ENCODE measurements at regions not wholly inside any gene's neighbourhood (a gene's known extent, or its start where the extent isn't known, plus 50 kb on each side); places are given as distances from the start of the nearest gene placed in this dataset.

- no peak for TF ChIP-seq CTCF (IDR thresholded peaks at IDR 0.05; ENCODE audit: insufficient read depth, low read depth, low read length)
- no peak for TF ChIP-seq EZH2 (IDR thresholded peaks at IDR 0.05; ENCODE audit: insufficient read depth, low read length)
These were observed 100.8 kb upstream of the TARDBP start for GRCh38 chr1:10911490-10912166.

GRCh38 chr1:10912441-10912840 is 100.0 kb upstream of the TARDBP start:
- peaks cover 46% of the 10 kb centered on the region for H3K27me3 Mint-ChIP-seq (ENCODE audit: low read depth, unreplicated experiment)
- FAIRE-seq = no peak
- H3K4me2 ChIP-seq (ENCODE audit: low read length) = no peak overlapping the region
- H3K4me1 ChIP-seq (ENCODE audit: insufficient read depth, low read length) = no peaks in the 10 kb centered on the region
- no peaks in the 10 kb centered on the region for H4K20me1 ChIP-seq (ENCODE audit: insufficient read depth, low read length)
- H3K4me3 ChIP-seq (ENCODE audit: insufficient read depth, low read depth, low read length) = no peak overlapping the region
- no peaks in the 10 kb centered on the region for H3K36me3 ChIP-seq (ENCODE audit: insufficient read depth, low read length)
- H3K9me3 Mint-ChIP-seq (ENCODE audit: unreplicated experiment) = peaks cover 4% of the 10 kb centered on the region
- H3K4me3 Mint-ChIP-seq (ENCODE audit: unreplicated experiment) = no peak overlapping the region
- TF ChIP-seq EZH2 (IDR thresholded peaks at IDR 0.05; ENCODE audit: insufficient read depth, low read length) = no peak
- TF ChIP-seq CTCF (IDR thresholded peaks at IDR 0.05; ENCODE audit: insufficient read depth, low read depth, low read length) = no peak
- peaks cover 3% of the 10 kb centered on the region for H3K4me1 Mint-ChIP-seq (ENCODE audit: low read depth, unreplicated experiment)
- no peak for DNase-seq (ENCODE audit: low read depth)
- no peak overlapping the region for H3K9ac ChIP-seq (ENCODE audit: low read length)
- H3K79me2 ChIP-seq (ENCODE audit: insufficient read depth, low read length) = no peaks in the 10 kb centered on the region
- H2AFZ ChIP-seq (ENCODE audit: low read depth, low read length) = no peak overlapping the region
- no peak overlapping the region for H3K27ac Mint-ChIP-seq (ENCODE audit: unreplicated experiment)
- peaks cover 8% of the 10 kb centered on the region for H3K27me3 ChIP-seq (ENCODE audit: insufficient read depth, low read length)
- H3K27ac ChIP-seq (ENCODE audit: low read depth, low read length) = no peak overlapping the region
- no peaks in the 10 kb centered on the region for H3K9me3 ChIP-seq (ENCODE audit: insufficient read depth, low read depth, low read length)
- H3K36me3 Mint-ChIP-seq (ENCODE audit: low read depth, unreplicated experiment) = no peaks in the 10 kb centered on the region

More at GRCh38 chr1:10911490-10912166, 100.8 kb upstream of the TARDBP start:
- Histone ChIP-seq H3K9ac (ENCODE audit: low read length) (no peak overlapping the region), H3K27me3 (ENCODE audit: insufficient read depth, low read length) (peaks cover 3% of the 10 kb centered on the region), H4K20me1 (ENCODE audit: insufficient read depth, low read length) (no peaks in the 10 kb centered on the region), H3K9me3 (ENCODE audit: insufficient read depth, low read depth, low read length) (no peaks in the 10 kb centered on the region), H3K79me2 (ENCODE audit: insufficient read depth, low read length) (no peaks in the 10 kb centered on the region), H3K36me3 (ENCODE audit: insufficient read depth, low read length) (no peaks in the 10 kb centered on the region), H3K4me1 (ENCODE audit: insufficient read depth, low read length) (no peaks in the 10 kb centered on the region), H2AFZ (ENCODE audit: low read depth, low read length) (no peak overlapping the region), H3K4me2 (ENCODE audit: low read length) (no peak overlapping the region), H3K27ac (ENCODE audit: low read depth, low read length) (no peak overlapping the region), H3K4me3 (ENCODE audit: insufficient read depth, low read depth, low read length) (no peak overlapping the region)
- Mint-ChIP-seq H3K36me3 (ENCODE audit: low read depth, unreplicated experiment) (no peaks in the 10 kb centered on the region), H3K4me3 (ENCODE audit: unreplicated experiment) (no peak overlapping the region), H3K27ac (ENCODE audit: unreplicated experiment) (no peak overlapping the region), H3K9me3 (ENCODE audit: unreplicated experiment) (peaks cover 4% of the 10 kb centered on the region), H3K4me1 (ENCODE audit: low read depth, unreplicated experiment) (peaks cover 3% of the 10 kb centered on the region), H3K27me3 (ENCODE audit: low read depth, unreplicated experiment) (peaks cover 44% of the 10 kb centered on the region)
- FAIRE-seq = no peak
- DNase-seq (ENCODE audit: low read depth) = no peak

GRCh38 chr1:10914056-10914455 is 98.4 kb upstream of the TARDBP start:
- H3K36me3 Mint-ChIP-seq (ENCODE audit: low read depth, unreplicated experiment) = no peaks in the 10 kb centered on the region
- H3K4me2 ChIP-seq (ENCODE audit: low read length) = no peak overlapping the region
- no peak for FAIRE-seq
- H3K27ac ChIP-seq (ENCODE audit: low read depth, low read length) = no peak overlapping the region
- no peak for TF ChIP-seq CTCF (IDR thresholded peaks at IDR 0.05; ENCODE audit: insufficient read depth, low read depth, low read length)
- TF ChIP-seq EZH2 (IDR thresholded peaks at IDR 0.05; ENCODE audit: insufficient read depth, low read length) = no peak
- peaks cover 9% of the 10 kb centered on the region for H3K4me1 Mint-ChIP-seq (ENCODE audit: low read depth, unreplicated experiment)
- H3K27me3 Mint-ChIP-seq (ENCODE audit: low read depth, unreplicated experiment) = peaks cover 49% of the 10 kb centered on the region
- no peak overlapping the region for H3K27ac Mint-ChIP-seq (ENCODE audit: unreplicated experiment)
- H3K4me3 Mint-ChIP-seq (ENCODE audit: unreplicated experiment) = no peak overlapping the region
- no peaks in the 10 kb centered on the region for H4K20me1 ChIP-seq (ENCODE audit: insufficient read depth, low read length)
- peaks cover 4% of the 10 kb centered on the region for H3K9me3 Mint-ChIP-seq (ENCODE audit: unreplicated experiment)
- no peak overlapping the region for H3K9ac ChIP-seq (ENCODE audit: low read length)
- DNase-seq (ENCODE audit: low read depth) = no peak
- H3K4me1 ChIP-seq (ENCODE audit: insufficient read depth, low read length) = peaks cover 6% of the 10 kb centered on the region
- peaks cover 17% of the 10 kb centered on the region for H3K27me3 ChIP-seq (ENCODE audit: insufficient read depth, low read length)
- no peaks in the 10 kb centered on the region for H3K9me3 ChIP-seq (ENCODE audit: insufficient read depth, low read depth, low read length)
- H3K4me3 ChIP-seq (ENCODE audit: insufficient read depth, low read depth, low read length) = no peak overlapping the region
- no peaks in the 10 kb centered on the region for H3K79me2 ChIP-seq (ENCODE audit: insufficient read depth, low read length)
- H3K36me3 ChIP-seq (ENCODE audit: insufficient read depth, low read length) = no peaks in the 10 kb centered on the region
- no peak overlapping the region for H2AFZ ChIP-seq (ENCODE audit: low read depth, low read length)
